NT2/D1 (cell line): ENCODE measurements at regions not wholly inside any gene's neighbourhood (a gene's known extent, or its start where the extent isn't known, plus 50 kb on each side); places are given as distances from the start of the nearest gene placed in this dataset.

Experiments
- DNase-seq: peaks from one replicate; pipeline ENCODE4 v3.0.0-alpha.2; 2011; ENCODE audit warnings: low read depth, low spot score
- H3K27me3 ChIP-seq: 2 replicates; pipeline ENCODE4 v1.6.0; 2011; ENCODE audit warnings: mild to moderate bottlenecking; ENCODE audit not compliant: insufficient read length, insufficient read depth
- H3K36me3 ChIP-seq: 2 replicates; pipeline ENCODE4 v1.6.1; 2011; ENCODE audit warnings: mild to moderate bottlenecking, low read length, mixed read lengths; ENCODE audit not compliant: insufficient read depth, insufficient read length
- H3K4me1 ChIP-seq: 2 replicates; pipeline ENCODE4 v1.5.1; 2011; ENCODE audit not compliant: insufficient read depth, insufficient read length
- H3K4me3 ChIP-seq: 2 replicates; pipeline ENCODE4 v1.5.1; 2011; ENCODE audit warnings: low read depth; ENCODE audit not compliant: insufficient read length
- H3K9ac ChIP-seq: 2 replicates; pipeline ENCODE4 v1.6.0; 2011; ENCODE audit warnings: low read depth; ENCODE audit not compliant: insufficient read length
- H3K9me3 ChIP-seq: 2 replicates; pipeline ENCODE4 v1.5.1; 2011; ENCODE audit warnings: mild to moderate bottlenecking, low read length; ENCODE audit not compliant: insufficient read depth
- SUZ12 ChIP-seq: IDR thresholded peaks from 2 replicates; pipeline ENCODE4 v1.6.1; 2011; ENCODE audit not compliant: insufficient read length, insufficient read depth; ENCODE audit errors: extremely low read depth
- YY1 ChIP-seq: IDR thresholded peaks from 2 replicates; pipeline ENCODE4 v1.6.1; 2011; ENCODE audit not compliant: insufficient read length, insufficient read depth
- ZNF274 ChIP-seq: IDR thresholded peaks from 2 replicates; pipeline ENCODE4 v1.6.1; 2011; ENCODE audit warnings: mild to moderate bottlenecking, low read depth, low read length

DNA sequence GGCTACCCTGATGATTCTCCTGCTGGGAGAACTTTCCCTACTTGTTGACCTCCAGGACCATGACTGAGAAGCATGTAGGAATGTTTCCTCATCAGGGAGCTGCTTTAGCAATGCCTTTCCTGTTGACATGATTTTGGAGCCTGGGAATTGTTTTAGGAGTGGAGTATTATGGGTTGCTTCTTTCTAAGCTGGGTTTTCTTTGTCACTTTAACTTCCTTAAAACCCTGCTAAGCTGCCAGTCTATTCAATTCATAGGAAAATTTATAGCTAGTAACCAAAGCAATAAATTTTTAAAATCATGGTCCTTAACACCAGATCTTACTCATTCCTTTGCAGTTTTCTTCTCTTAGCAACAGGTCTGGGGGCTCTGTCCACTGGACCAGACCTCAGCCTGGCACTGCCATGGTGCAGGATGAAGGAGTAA lies 125.6 kb upstream of the TACR1 start:
- H3K4me1 ChIP-seq = peaks cover 2% of the 10 kb centered on the region
- H3K9me3 ChIP-seq = no peaks in the 10 kb centered on the region
- TF ChIP-seq YY1 = no peak
- no peak overlapping the region for H3K4me3 ChIP-seq
- H3K27me3 ChIP-seq = no peaks in the 10 kb centered on the region
- no peaks in the 10 kb centered on the region for H3K36me3 ChIP-seq
- H3K9ac ChIP-seq = no peak overlapping the region
- DNase-seq = no peak

GRCh38 chr2:75324141-75324540 lies 124.8 kb upstream of the TACR1 start:
- Histone ChIP-seq H3K4me1 (peaks cover 2% of the 10 kb centered on the region), H3K4me3 (no peak overlapping the region), H3K27me3 (no peaks in the 10 kb centered on the region), H3K36me3 (no peaks in the 10 kb centered on the region), H3K9me3 (no peaks in the 10 kb centered on the region), H3K9ac (no peak overlapping the region)
- TF ChIP-seq YY1 = no peak
- TF ChIP-seq SUZ12 = no peak
- TF ChIP-seq ZNF274 = no peak
- DNase-seq = no peak

- no peaks in the 10 kb centered on the region for H3K27me3 ChIP-seq
Measured at GRCh38 chr2:75321599-75321922, 122.2 kb upstream of the TACR1 start.

DNA sequence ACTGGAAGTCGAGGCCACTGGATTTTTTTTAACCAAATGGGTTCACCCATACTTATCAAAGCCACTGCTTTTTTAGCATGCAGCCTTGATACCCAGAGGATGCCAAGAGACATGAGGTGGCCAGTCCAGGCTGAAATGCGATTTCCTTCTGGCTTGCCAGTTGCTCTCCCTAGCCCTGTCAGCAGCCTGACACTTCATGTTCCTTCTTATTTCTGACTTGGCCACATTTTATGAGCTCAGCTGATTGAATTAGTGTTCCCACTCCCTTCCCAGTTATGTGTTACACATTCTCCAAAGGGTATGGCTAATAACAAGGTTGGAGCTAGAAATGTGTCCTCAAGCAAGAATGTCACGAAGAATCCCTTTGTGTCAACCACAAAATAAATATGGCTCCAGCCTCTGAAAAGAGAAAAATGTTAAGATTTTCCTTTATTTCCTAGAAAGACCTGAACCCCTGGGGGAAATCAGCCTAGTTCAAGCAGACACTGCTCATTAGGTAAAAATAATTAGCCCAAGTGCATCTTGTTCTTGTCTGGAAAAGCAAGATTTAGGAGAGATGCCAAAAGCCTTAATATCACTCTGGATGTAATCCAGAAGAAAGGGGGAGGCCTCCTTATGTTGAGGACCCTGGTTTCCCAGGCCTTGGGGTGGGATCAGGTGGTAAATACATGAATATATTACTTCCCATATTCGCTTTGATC lies 121.7 kb upstream of the TACR1 start:
- Histone ChIP-seq H3K9ac (no peak overlapping the region), H3K9me3 (no peaks in the 10 kb centered on the region), H3K4me3 (no peak overlapping the region), H3K36me3 (no peaks in the 10 kb centered on the region), H3K4me1 (peaks cover 4% of the 10 kb centered on the region), H3K27me3 (no peaks in the 10 kb centered on the region)
- TF ChIP-seq YY1 = no peak
- no peak for TF ChIP-seq SUZ12
- no peak for TF ChIP-seq ZNF274
- no peak for DNase-seq

More at GRCh38 chr2:75321599-75321922, 122.2 kb upstream of the TACR1 start:
- Histone ChIP-seq H3K4me3 (no peak overlapping the region), H3K9me3 (no peaks in the 10 kb centered on the region), H3K4me1 (peaks cover 4% of the 10 kb centered on the region), H3K36me3 (no peaks in the 10 kb centered on the region), H3K9ac (no peak overlapping the region)
- TF ChIP-seq ZNF274 (no peak), SUZ12 (no peak), YY1 (no peak)
- no peak for DNase-seq

DNA sequence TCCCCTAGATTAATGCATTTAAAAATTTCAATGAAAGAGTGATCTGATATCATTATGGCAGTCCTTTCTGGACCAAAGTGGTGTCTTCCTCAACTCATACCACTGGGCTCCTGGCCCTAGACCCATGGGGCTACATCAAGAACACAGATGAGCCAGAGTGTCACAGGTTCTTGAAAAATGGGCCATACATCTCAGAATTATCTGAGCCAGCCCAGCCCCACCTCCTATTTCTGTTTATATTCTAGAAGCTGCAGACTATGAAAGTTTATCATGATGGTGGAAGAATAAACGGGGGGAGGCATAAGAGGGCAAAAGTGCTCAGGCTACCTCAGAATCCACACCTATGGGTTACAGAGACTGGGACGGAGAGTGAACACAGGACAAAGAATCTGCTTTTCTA lies 120.6 kb upstream of the TACR1 start:
- TF ChIP-seq ZNF274 = no peak
- no peak for TF ChIP-seq SUZ12
- no peak for TF ChIP-seq YY1
- DNase-seq = no peak
- no peaks in the 10 kb centered on the region for H3K27me3 ChIP-seq
- peaks cover 4% of the 10 kb centered on the region for H3K4me1 ChIP-seq
- no peak overlapping the region for H3K4me3 ChIP-seq
- H3K9me3 ChIP-seq = no peaks in the 10 kb centered on the region
- H3K36me3 ChIP-seq = no peaks in the 10 kb centered on the region
- no peak overlapping the region for H3K9ac ChIP-seq

DNA sequence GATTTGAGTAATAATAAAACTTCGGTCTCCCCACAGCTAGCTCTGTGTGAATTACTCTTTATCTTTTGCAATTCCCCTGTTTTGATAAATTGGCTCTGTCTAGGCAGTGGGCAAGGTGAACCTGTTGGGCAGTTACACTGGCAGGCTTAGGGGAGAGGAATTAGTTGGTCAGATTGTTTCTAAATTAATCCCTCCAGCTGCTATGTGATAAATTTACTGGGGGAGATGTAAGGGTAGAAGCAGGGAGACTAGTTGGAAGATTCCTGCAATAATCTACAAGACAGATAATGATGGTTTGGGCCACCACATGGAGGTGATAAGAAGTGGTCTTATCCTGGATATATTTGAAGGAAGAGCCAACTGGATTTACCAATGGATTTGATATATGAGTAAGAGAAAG lies 118.5 kb upstream of the TACR1 start:
- Histone ChIP-seq H3K27me3 (no peaks in the 10 kb centered on the region), H3K4me1 (peaks cover 2% of the 10 kb centered on the region), H3K9ac (no peak overlapping the region), H3K9me3 (no peaks in the 10 kb centered on the region), H3K36me3 (no peaks in the 10 kb centered on the region), H3K4me3 (no peak overlapping the region)
- TF ChIP-seq SUZ12 (no peak), ZNF274 (no peak), YY1 (no peak)
- no peak for DNase-seq

DNA sequence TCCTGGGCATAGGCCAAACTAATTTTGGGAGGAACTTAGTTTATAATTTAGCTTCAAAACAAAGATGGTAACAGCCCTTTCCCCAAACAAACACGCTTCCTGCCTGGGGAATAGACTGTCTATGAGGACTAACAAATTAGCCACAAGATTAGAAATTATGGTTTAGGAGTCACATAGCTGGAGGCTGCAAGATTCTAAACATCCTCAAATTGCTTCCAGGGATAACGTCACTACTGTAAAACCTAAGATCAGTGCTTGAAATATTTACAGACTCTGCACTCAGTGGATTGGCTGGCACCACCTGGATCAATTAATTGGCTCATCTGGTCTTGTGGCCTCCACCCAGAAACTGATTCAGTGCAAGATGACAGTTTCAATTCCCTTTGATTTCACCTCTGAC lies 118.0 kb upstream of the TACR1 start:
- H3K36me3 ChIP-seq = no peaks in the 10 kb centered on the region
- no peak overlapping the region for H3K4me3 ChIP-seq
- H3K27me3 ChIP-seq = no peaks in the 10 kb centered on the region
- TF ChIP-seq SUZ12 = no peak
- H3K9me3 ChIP-seq = no peaks in the 10 kb centered on the region
- DNase-seq = no peak
- peaks cover 2% of the 10 kb centered on the region for H3K4me1 ChIP-seq
- H3K9ac ChIP-seq = no peak overlapping the region

DNA sequence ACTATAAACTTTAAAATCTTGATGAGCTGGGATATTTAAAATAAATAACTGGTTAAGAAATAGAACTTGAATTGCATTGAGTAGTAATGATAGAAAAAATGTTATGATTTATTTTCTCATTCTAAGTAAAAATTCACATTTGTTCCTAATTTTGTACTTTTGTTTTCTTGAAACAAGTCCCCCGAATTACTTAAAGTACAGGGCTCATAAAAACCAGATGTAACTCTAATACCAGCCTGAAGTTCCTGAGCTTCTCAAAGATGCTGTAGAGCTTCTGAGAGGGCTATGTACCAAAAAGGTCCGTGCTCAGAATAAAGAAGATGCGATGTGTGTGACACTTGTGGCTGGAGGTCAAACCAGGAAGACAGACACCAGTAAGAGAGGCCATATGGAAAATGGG lies 116.1 kb upstream of the TACR1 start:
- no peak overlapping the region for H3K4me3 ChIP-seq
- DNase-seq = no peak
- H3K27me3 ChIP-seq = no peaks in the 10 kb centered on the region
- TF ChIP-seq ZNF274 = no peak
- TF ChIP-seq SUZ12 = no peak
- no peak overlapping the region for H3K9ac ChIP-seq
- H3K36me3 ChIP-seq = no peaks in the 10 kb centered on the region
- peaks cover 2% of the 10 kb centered on the region for H3K4me1 ChIP-seq
- no peaks in the 10 kb centered on the region for H3K9me3 ChIP-seq
